IPS-18c (cell line): ENCODE measurements at regions not wholly inside any gene's neighbourhood (a gene's known extent, or its start where the extent isn't known, plus 50 kb on each side); places are given as distances from the start of the nearest gene placed in this dataset.

Source experiments
- H3K4me3 ChIP-seq: 2 replicates; pipeline ENCODE4 v1.7.0; 2013; ENCODE audit warnings: low read depth, mild to moderate bottlenecking, low read length, moderate library complexity; ENCODE audit not compliant: insufficient read depth
- H3K9me3 ChIP-seq: one replicate; pipeline ENCODE4 v1.6.1; 2013; ENCODE audit warnings: mild to moderate bottlenecking, low read length, moderate library complexity; ENCODE audit not compliant: control insufficient read depth, insufficient read depth

DNA sequence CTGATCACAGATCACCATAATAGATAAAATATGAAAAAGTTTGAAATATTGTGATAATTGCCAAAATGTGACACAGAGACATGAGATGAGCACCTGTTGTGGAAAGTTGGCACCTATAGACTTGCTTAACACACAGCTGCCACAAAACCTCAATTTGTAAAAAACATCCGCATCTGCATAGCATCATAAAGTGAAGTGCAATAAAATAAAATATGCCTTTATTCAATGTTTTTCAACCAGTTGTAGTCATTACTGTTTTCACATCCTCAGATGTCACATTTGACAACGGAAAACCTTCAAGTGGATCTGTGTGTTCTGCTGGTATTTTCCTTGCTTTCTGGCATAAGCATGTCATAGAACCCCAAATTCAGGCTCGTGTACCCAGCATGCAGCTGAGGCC, 50.2 kb upstream of the IFNGR1 start:
- no peaks in the 10 kb centered on the region for H3K9me3 ChIP-seq
- H3K4me3 ChIP-seq, result no peak overlapping the region
